GM19438 (cell line): ENCODE measurements at regions not wholly inside any gene's neighbourhood (a gene's known extent, or its start where the extent isn't known, plus 50 kb on each side); places are given as distances from the start of the nearest gene placed in this dataset.

Experiments used
- ATAC-seq: cut with Tn5 transposase; IDR thresholded peaks from one replicate; pipeline ENCODE4 v1.9.1; 2021; ENCODE audit warnings: low read depth; ENCODE audit not compliant: unreplicated experiment

DNA sequence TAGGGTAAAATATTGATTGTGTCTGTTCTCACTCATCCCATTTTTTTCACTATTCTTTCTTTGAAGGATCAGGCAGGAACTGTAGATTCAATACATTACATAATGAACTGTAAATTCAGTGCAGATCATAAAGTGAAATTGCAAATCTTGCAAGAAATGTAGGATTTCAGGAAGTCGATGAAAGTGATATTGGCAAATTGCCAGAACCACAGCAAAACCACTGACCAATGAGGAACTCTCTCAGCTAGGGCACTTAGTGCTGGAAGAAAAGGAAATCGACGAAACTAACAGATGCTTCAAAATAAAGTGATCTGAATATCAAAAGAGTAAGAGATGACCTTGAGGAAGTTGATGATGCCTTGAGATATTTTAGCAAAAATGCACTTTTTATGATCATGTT lies 157.6 kb downstream of the AACS start:
- no peak for ATAC-seq

DNA sequence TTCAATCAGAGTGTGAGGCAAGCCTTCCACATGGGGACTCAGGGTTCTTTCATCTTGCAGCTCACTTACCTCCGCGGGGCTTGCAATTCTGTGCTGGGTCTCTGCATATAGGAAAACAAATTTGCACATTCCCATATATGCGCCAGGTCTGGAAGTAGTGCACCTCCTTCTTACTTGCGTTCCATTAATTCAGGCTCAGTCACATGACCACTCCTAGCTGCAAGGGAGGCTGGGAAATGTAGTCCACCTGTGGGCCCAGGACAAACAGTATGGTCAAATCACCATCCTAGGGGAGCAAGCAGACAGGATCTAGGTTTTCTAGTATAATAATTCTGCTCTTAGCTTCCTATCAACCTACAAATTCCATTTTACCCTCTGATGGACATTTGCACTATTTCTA lies 160.4 kb downstream of the AACS start:
- ATAC-seq, result no peak

DNA sequence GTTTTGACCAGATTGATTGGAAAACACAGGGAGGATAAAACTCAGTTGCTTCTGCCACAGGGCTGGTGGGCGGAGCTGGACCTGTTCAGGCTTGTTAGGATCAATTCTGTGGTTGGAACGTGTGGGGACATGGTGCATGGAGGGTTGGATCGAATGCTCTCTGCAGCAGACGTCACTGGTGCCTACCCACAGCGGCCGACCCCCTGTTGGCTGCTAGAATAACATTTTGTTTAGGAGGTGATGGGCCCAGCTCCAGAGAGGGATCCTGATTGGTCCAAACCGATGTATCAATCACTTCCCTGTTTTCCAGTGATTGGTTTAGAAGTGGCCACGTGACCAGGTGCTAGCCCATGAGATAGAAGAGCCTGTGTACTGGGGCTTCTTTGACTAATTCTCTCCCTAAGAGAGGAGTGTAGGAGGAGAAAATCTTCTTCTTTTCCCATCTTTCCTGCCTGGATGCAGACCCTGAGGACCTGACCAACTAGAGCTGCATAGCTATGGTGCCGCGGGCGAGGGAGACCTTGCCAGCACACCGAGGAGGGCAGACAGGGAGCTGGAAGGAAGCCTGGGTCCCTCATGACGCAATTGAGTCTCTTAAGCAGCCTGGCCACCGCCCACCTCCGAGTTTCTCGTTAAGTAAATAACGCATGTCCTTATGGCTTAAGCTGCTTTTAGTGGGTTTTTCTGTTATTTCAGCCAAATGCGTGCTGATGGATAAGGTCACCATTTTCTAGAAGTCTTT lies 163.5 kb downstream of the AACS start:
- ATAC-seq, result no peak

DNA sequence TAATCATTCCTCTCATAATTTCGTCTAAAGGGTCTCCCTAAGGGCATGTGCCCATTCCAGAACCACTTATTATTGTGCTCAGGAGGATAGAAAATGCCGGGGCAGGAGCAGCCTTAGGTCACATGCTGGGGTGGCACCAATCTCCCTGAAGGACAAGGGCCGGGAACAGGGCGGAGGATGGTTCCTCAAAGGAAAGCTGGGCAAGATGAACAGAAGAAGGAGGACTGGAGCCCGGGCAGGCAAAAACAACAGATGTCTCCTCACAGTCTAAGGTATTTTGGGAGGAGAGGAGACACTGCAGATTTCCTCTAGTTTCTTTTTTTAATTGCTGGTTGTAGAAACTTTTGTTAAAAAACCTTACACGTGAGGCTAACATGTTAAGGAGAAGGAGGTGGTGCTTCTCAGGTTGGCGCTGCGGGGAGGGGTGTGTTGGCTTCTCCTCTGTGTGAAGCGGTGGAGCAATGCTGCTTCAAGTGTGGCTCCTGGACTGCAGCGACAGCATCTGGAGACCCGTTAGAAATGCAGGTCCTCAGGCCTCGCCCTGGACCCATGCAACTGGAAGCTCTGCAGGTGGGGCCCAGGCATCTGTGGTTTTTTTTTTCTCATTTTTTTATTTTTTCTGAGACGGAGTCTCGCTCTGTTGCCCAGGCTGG lies 164.8 kb downstream of the AACS start:
- ATAC-seq, result no peak

DNA sequence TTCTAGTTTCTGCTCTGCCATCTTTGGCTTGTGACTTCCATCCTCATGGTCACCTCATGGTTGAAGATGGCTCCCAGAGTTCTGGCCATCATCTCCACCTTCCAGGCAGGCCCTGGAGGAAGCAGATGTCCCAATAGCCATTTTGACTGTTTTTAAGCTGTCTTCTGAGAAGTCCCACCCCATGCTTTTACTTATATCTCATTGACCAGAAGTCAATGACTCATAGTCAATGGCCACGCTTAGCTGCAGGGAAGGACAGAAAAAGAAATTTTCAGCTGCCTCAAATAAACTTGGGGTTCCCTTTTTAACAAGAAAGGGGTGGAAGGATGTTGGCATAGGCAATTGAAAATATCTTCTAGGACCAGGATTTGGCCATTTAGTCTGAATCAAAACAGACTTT lies 168.1 kb downstream of the AACS start:
- ATAC-seq, result no peak

DNA sequence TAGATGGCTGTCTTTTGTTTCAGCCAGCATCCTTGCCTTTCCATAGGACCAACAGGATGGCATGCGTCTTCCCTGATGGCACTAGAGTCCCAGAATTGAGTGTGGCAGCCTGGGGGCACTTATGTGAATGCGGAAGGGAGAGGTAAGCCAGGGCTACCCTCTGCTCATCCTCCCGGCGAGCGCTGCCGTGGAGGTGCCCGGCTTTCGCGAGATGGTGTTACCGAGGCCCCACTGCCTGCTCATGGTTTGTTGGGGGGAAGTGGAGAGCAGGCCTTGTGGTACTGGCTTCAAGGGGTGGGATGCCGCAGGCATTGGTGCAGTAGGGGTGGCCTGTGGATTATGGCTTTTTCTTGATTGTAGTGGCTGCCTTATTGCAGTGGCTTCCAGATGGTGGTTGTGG lies 174.3 kb downstream of the AACS start:
- no peak for ATAC-seq

DNA sequence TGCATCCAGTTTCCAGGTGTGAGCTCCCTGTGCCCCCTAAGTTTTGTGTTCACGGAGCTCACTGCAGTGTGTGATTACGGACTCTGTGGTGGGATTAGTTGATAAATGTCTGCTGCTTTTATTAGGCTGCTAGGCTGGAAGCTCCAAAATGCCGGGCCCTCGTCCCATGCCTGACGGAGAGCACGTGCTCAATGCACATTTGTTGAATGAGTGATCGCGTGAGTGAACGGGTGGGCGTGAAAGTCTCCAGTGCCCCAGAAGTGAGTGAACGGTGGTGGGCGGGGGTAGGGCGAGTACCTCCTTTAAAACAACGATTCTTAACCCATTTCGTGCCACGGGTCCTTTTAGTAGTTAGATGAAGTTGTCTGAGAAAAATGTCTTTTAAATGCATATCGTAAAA lies 175.5 kb downstream of the AACS start:
- ATAC-seq, result no peak

DNA sequence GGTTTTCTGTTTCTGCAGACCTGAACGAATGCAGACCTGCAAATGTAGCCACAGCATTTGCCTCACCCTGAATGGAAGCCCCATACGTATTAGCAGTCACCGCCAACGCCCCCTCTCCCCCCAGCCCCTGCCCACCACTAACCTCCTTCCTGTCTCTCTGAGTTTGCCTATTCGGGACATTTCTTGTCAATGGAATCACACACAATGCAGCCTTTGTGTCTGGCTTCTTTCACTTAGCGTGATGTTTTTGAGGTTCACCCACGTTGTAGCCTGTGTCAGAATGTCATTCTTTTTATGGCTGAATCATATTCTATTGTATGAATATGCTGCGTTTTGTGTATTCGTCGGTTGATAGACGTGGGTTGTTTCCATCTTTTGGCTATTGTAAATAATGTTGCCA lies 178.6 kb downstream of the AACS start:
- ATAC-seq, result no peak

DNA sequence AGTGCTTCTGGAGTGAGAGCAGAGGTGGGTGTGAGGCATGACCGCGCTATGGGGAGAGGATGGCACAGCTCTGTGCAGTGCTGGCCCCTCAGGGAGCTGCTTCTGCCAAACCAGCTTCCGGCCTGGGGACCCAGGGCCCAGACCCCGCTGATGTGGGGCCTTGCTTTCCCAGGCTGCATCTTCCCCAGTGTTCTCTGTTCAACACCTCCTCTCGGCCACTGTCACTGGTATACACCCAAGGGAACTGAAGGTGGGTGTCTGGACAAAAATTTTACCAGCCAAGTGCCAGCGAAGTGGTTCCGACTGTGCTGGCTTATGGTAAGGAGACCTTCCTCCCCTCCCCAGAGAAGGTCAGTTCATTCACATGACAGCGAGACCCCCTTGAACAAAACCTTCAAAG lies 179.1 kb downstream of the AACS start:
- no peak for ATAC-seq

DNA sequence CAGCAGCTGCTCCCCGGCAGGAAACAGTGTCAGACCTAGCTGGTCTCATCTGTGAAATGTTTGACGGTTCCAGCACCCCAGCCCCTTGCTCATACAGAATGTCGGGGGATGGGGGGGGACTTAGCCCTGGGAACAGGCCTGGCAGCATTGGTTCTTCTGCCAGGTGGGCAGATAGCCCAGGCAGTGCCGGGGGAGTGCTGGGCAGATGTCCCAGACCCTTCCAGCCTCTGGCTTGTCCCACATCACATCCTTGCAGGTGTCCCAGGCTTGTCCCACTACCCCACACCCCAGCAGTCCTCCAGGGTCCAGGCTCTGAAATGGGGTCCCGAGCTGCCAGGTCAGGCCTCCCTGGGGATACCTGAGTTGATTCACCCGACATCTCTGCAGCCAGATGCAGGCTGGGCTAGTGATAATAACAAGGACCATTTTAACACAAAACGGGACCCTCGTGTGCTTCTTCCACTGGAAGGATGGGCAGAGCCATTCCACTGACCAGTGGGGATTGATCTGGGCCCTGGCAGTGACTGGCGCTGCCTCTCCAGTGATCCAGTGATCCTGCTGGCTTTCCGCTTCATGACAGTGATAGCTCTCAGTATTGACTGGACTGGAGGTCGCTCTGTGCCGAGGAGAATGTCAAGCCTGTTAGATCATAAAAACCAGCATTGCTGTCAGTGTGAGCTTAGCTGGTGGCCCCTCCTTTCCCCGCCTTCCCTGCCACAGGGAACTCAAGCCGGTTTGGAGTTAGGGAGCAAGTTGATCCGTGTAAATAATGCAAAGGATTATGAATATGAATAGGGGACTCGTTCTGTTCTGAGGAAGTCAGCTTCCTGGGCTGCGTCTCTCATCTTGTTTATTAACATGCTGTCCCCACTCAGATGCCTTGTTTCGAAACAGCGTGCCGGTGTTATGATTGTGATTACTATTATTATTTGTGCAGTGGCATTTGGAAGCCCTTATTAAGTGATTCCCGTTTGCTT lies 180.6 kb downstream of the AACS start:
- ATAC-seq, result no peak

DNA sequence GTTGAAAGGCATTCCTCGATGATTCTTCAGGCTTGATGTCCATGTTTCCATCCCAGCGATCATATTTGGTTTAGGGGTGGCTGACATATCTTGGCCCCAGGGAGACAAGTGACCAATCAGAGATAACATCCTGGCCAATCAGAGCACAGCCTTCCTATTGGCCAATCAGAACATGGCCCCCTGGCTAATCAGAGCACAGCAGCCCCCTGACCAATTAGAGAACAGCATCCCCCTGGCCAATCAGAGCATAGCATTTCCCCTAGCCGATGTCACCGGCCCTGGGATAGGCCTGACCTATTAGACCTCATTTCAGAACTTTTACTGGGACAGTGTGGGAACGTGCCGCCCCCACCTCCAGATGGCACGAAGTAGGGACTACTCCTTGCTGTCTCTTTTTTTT lies 182.2 kb downstream of the AACS start:
- ATAC-seq, result no peak

DNA sequence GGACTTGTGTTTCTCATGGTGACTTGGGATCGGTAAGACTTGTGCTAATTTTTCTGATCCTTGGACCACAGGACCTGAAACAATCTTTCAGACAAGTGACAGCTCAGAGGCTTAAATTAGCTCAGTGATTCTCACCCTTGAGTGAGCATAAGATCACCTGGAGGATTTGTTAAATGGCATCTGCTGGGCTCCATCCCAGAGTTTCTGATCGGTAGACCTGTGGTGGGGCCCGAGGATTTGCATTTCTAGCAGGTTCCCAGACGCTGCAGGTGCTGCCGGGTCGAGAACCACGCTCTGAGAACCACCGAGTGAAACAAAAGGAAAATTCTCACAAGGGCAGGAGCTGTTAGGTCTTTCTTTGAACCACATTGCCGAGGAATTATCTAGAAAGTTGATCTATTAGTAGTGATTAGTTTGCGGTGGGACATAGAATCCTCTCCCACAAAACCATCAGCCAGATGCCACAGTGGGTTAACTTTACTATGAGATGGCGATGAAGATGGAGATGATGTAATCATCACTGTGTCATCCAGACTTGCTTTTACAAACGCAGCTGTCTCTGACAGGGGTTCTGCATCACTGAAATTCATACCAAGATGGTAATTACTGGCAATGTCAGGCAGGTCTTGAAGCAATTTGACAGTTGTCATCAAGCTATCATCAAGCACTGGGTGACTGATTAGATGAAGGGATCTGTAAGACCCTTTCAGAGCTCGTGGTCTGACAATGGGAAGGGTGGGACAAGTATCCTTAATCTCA lies 184.0 kb downstream of the AACS start:
- no peak for ATAC-seq

DNA sequence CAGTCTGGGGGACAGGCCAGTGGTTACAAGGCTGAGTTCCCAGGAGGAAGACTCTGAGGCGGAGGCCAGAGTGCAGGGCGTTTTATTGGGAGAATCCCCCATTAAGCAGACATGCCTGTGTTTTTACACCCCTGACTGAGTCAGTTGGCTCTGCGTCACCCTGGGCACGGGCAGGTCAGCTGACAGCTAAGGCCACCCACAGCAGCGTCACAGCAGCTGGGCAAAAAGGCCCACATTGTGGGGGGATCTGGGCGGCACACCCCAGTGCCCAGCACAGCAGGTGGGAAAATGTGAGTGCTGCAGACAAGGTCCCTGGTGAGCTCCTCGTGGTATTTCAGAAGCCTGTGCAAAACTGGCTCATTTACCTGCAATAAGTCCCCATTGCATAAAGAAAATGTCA lies 184.7 kb downstream of the AACS start:
- no peak for ATAC-seq

DNA sequence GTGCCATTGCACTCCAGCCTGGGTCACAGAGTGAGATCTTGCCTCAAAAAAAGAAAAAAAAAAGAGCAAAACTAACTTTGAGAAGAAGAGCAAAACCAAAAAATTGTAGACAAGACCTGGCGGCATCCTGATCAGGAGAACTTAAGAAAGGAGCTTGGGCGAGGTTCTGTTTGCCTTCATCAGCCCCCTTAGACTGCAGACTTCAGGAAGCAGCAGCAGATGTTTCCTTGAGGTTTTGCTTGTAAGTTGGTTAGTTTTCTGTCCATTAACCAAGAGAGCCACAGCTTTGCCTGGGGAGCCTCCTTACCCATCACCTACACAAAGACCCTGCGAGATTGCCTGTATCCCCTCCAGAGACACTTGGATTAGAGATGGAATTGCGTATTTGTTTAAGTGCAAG lies 189.0 kb downstream of the AACS start:
- ATAC-seq, result no peak

DNA sequence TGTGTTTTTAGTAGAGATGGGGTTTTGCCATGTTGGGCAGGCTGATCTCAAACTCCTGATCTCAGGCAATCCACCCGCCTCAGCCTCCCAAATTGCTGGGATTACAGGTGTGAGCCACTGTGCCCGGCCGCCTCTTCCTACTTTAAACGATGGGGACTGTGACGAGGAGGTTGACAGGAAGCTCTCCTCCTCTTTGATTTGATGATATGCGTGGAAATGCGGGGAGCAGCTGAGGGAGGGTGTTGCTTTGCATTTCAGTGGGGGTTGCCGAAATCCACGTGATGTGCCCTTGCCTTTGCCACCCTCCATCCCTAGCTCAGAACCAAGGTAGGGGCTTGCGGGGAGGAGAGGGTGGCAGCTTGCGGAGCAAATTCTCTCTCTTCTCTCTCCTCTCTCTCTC lies 189.6 kb downstream of the AACS start:
- no peak for ATAC-seq

DNA sequence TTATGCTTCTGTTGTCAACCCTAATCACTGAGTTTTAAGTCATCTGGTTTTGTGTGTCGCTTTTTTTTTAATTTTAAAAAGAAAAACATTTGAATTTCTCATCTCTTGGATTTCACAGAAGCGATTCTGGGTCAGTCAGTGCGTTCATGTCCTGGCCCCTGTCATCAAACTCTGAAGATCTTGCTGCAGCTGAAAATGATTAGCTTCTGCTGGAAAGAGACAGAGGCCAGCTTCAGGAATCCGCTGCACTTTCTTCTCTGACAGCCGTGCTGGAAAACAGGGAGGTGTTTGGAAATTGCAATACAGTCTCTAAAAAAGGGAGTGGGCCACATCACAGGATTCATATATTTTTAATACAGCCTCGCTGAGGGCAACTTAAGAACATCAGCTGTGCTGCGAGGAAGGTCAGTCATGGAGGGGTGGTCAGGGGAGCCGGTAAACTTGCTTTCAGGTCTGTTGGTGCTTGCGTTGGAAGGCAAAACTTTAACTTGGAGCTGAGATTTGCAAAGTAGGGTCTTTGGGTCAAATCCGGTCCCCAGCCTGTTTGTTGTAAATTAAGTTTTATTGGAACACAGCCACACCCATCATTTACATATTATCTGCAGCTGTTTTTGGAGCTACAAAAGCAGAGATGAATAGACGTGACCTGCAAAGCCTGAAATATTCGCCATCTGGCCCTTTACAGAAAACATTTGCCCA lies 190.8 kb downstream of the AACS start:
- ATAC-seq, result no peak

DNA sequence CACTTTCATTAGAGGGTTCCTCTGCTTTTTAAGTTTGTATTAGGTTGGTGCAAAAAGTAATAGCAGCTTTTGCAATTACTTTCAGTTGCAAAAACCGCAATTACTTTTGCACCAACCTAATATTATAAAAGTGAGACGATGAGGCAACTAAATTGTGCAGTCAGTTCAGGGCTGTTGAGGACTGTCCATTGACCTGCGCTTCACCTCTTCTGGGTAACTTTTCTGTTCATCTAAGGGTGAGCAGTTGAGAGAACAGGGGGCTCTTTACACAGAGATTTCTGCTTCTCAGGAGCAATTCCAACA lies 191.3 kb downstream of the AACS start:
- no peak for ATAC-seq

DNA sequence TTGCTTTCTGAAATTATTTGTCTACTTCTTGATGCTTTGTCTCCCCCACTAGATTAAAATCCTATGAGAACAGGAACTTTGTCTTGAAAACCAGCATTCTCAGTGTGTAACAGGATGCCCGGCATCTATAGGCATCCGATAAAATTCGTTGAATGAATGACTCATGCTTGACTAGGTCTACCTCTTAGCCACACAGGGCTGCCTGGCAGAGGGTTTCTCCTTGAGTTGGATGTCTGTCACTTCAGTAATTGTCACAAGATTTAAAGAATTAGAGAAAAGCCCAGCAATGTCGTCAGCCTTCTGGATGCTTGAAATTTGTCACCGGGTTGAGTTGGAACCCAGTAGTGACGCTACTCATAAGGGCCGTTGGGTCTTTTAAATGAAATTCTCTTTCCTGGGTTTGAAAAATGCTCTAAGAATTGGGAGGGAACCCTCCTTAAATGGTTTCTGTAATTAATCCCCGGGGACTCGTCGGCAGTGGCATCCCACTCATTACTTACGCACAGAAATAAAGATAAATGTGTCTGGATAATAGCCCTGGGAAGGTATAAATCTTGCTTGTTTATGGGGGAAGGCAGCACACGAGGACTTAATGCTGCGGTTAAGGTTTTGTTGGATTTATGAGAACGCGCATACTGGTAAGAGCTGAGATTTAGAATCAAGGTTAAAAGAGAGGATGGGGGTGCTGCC lies 194.1 kb downstream of the AACS start:
- no peak for ATAC-seq

DNA sequence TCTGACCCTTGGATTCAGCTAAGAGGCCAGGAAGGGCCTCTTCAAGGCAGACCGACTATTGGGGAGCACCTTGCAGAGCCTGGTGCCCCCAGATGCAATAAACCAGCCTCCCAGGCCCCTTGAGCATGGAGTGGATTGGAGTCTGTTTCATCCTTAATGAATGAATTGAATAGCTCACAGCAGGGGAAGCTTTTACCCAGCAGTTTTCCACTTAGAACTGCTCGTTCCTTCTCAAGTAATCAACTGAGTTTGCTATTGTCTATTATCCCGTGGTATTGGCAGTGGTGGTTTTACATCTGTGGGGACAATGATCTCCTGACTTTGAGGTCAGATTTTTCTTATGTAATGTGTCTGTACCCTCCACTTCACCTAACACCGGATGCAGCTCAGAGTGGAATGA lies 197.6 kb downstream of the AACS start:
- no peak for ATAC-seq

DNA sequence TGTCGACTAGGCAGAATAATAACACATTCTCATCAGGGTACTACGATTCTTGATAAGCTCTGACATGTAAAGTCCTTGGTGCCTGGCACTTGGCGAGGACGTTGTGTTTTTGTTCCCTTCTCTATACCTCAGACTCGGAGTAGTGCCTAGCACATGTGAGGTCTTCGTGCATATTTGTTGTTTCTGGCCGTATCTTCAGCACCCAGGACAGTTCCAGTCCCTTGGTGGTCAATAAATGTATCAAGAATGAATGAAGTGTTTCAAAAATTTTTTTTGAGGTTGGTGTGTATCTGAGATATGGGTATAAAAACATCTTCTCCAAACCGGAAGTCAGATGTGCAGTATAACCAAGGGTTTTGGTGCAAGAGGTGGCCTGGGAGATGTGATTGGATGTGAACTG lies 198.2 kb downstream of the AACS start:
- ATAC-seq, result no peak
